ENCODE measurements at regions not wholly inside any gene's neighbourhood (a gene's known extent, or its start where the extent isn't known, plus 50 kb on each side); places are given as distances from the start of the nearest gene placed in this dataset.

- no peak for DNase-seq (ENCODE audit: low spot score)
Observed at GRCh38 chr5:107216587-107216986, 454.1 kb downstream of the EFNA5 start.

- no peak for DNase-seq (ENCODE audit: low spot score)
Observed at GRCh38 chr5:107215611-107216010, 455.1 kb downstream of the EFNA5 start.

- DNase-seq (ENCODE audit: low spot score): no peak
Observed at GRCh38 chr5:107213025-107213424, 457.7 kb downstream of the EFNA5 start.

- DNase-seq (ENCODE audit: low spot score): no peak
Observed at GRCh38 chr5:107211630-107212029, 459.1 kb downstream of the EFNA5 start.

- no peak for DNase-seq (ENCODE audit: low spot score)
Observed at GRCh38 chr5:107208867-107209266, 461.9 kb downstream of the EFNA5 start.

- DNase-seq (ENCODE audit: low spot score): no peak
Observed at GRCh38 chr5:107204413-107204812, 466.3 kb downstream of the EFNA5 start.

GRCh38 chr5:107203243-107203642 is 467.5 kb downstream of the EFNA5 start:
- DNase-seq (ENCODE audit: low spot score): no peak

- no peak for DNase-seq (ENCODE audit: low spot score)
Observed at GRCh38 chr5:107199756-107200155, 471.0 kb downstream of the EFNA5 start.

- no peak for DNase-seq (ENCODE audit: low spot score)
Observed at GRCh38 chr5:107196500-107197059, 474.2 kb downstream of the EFNA5 start.

- no peak for DNase-seq (ENCODE audit: low spot score)
Observed at GRCh38 chr5:107195890-107196395, 474.8 kb downstream of the EFNA5 start.

GRCh38 chr5:107184871-107185270 is 485.9 kb downstream of the EFNA5 start:
- no peak for DNase-seq (ENCODE audit: low spot score)

- DNase-seq (ENCODE audit: low spot score): no peak
Observed at GRCh38 chr5:107184066-107184465, 486.7 kb downstream of the EFNA5 start.

GRCh38 chr5:107170620-107171019 is 500.1 kb downstream of the EFNA5 start:
- no peak for DNase-seq (ENCODE audit: low spot score)

- no peak for DNase-seq (ENCODE audit: low spot score)
Observed at GRCh38 chr5:107169867-107170266, 500.9 kb downstream of the EFNA5 start.

GRCh38 chr5:107168848-107169752 is 501.6 kb downstream of the EFNA5 start:
- no peak for DNase-seq (ENCODE audit: low spot score)

GRCh38 chr5:107168086-107168485 is 502.7 kb downstream of the EFNA5 start:
- DNase-seq (ENCODE audit: low spot score): no peak

GRCh38 chr5:107165296-107165695 is 505.4 kb downstream of the EFNA5 start:
- DNase-seq (ENCODE audit: low spot score): no peak

- no peak for DNase-seq (ENCODE audit: low spot score)
Observed at GRCh38 chr5:107157809-107158208, 512.9 kb downstream of the EFNA5 start.

GRCh38 chr5:107155707-107156106 is 515.0 kb downstream of the EFNA5 start:
- DNase-seq (ENCODE audit: low spot score): no peak

GRCh38 chr5:107154593-107154992 is 516.1 kb downstream of the EFNA5 start:
- DNase-seq (ENCODE audit: low spot score): no peak

- DNase-seq (ENCODE audit: low spot score): no peak
Observed at GRCh38 chr5:107153283-107153682, 517.5 kb downstream of the EFNA5 start.

GRCh38 chr5:107149243-107150005 is 521.3 kb downstream of the EFNA5 start:
- no peak for DNase-seq (ENCODE audit: low spot score)

GRCh38 chr5:107147589-107147988 is 523.1 kb downstream of the EFNA5 start:
- no peak for DNase-seq (ENCODE audit: low spot score)

Data from AG08395 (cell line).